HEK293 (cell line): ENCODE measurements at regions not wholly inside any gene's neighbourhood (a gene's known extent, or its start where the extent isn't known, plus 50 kb on each side); places are given as distances from the start of the nearest gene placed in this dataset.

Source experiments
- CTCF ChIA-PET: fragments of 350-600 bp; formaldehyde crosslinking; extraction: SDS; loops from one replicate; lab custom pipeline; 2021; ENCODE audit warnings: antibody characterized with exemption; lab: Yijun Ruan, JAX
- POLR2A ChIA-PET: fragments of 300-600 bp; formaldehyde crosslinking; extraction: SDS; loops from one replicate; lab custom pipeline; 2020; ENCODE audit warnings: antibody characterized with exemption, inconsistent platforms; lab: Yijun Ruan, JAX
- H3K27ac ChIP-seq: fragments of 200-500 bp; sonication (Bioruptor generic); 2 replicates; pipeline ENCODE4 v1.5.1; 2014; ENCODE audit warnings: low read depth, low read length, control low read depth, inconsistent platforms; ENCODE audit errors: extremely low read depth
- H3K36me3 ChIP-seq, 2 experiments: fragments of 200-500 bp in 1 of 2; sonication (Bioruptor generic) in 1 of 2; 1 replicate in 1 of 2; 2 replicates in 1 of 2; pipeline ENCODE4 v1.5.1; 2014 to 2017; ENCODE audit warnings: inconsistent platforms in 2 of 2, low read length in 2 of 2; ENCODE audit not compliant: control insufficient read depth in 2 of 2, insufficient read depth in 1 of 2
- H3K4me1 ChIP-seq: fragments of 200-500 bp; sonication (Bioruptor generic); 2 replicates; pipeline ENCODE4 v1.5.1; 2014; ENCODE audit warnings: mild to moderate bottlenecking, low read length, inconsistent platforms; ENCODE audit not compliant: control insufficient read depth, insufficient read depth
- H3K4me3 ChIP-seq: 2 replicates; pipeline ENCODE4 v1.5.1; 2011; ENCODE audit warnings: low read depth, mild to moderate bottlenecking, control low read depth, low read length, moderate library complexity
- H3K9me3 ChIP-seq: fragments of 200-500 bp; sonication (Bioruptor generic); 2 replicates; pipeline ENCODE4 v1.5.1; 2014; ENCODE audit warnings: low read depth, low read length, inconsistent platforms; ENCODE audit not compliant: control insufficient read depth, insufficient read depth
- GLIS2 ChIP-seq: fragments of 450-650 bp; formaldehyde crosslinking; IDR thresholded peaks from 2 replicates; pipeline ENCODE4 v1.5.1; 2016; ENCODE audit warnings: missing biosample characterization, missing genetic modification characterization
- KLF8 ChIP-seq: fragments of 450-650 bp; formaldehyde crosslinking; IDR thresholded peaks from 2 replicates; pipeline ENCODE4 v1.5.1; 2016; ENCODE audit warnings: missing biosample characterization, missing genetic modification characterization
- ZFP3 ChIP-seq: fragments of 450-650 bp; formaldehyde crosslinking; IDR thresholded peaks from 2 replicates; pipeline ENCODE4 v1.5.1; 2016; ENCODE audit warnings: low read depth, missing biosample characterization, missing genetic modification characterization
- ZFP37 ChIP-seq: fragments of 450-650 bp; formaldehyde crosslinking; IDR thresholded peaks from 2 replicates; pipeline ENCODE4 v1.5.1; 2016; ENCODE audit warnings: missing biosample characterization, missing genetic modification characterization
- ZNF112 ChIP-seq: fragments of 450-650 bp; formaldehyde crosslinking; IDR thresholded peaks from 2 replicates; pipeline ENCODE4 v1.5.0; 2017; ENCODE audit warnings: missing biosample characterization, missing genetic modification characterization
- ZNF121 ChIP-seq: fragments of 450-650 bp; formaldehyde crosslinking; IDR thresholded peaks from 2 replicates; pipeline ENCODE4 v1.5.1; 2016; ENCODE audit warnings: missing biosample characterization, missing genetic modification characterization
- ZNF133 ChIP-seq: fragments of 450-650 bp; formaldehyde crosslinking; IDR thresholded peaks from 2 replicates; pipeline ENCODE4 v1.5.1; 2016; ENCODE audit warnings: missing biosample characterization, missing genetic modification characterization
- ZNF146 ChIP-seq: fragments of 450-650 bp; formaldehyde crosslinking; IDR thresholded peaks from 2 replicates; pipeline ENCODE4 v1.5.1; 2016; ENCODE audit warnings: missing biosample characterization, missing genetic modification characterization
- ZNF488 ChIP-seq: fragments of 450-650 bp; formaldehyde crosslinking; IDR thresholded peaks from 2 replicates; pipeline ENCODE4 v1.5.1; 2016; ENCODE audit warnings: missing biosample characterization, missing genetic modification characterization
- ZNF555 ChIP-seq: fragments of 450-650 bp; formaldehyde crosslinking; conservative IDR thresholded peaks from 2 replicates; pipeline ENCODE4 v1.5.1; 2017; ENCODE audit warnings: missing biosample characterization, mild to moderate bottlenecking, missing genetic modification characterization, inconsistent platforms
- ZNF560 ChIP-seq: fragments of 450-650 bp; formaldehyde crosslinking; IDR thresholded peaks from 2 replicates; pipeline ENCODE4 v1.5.1; 2017; ENCODE audit warnings: missing biosample characterization, missing genetic modification characterization, borderline replicate concordance
- ZNF571 ChIP-seq: fragments of 450-650 bp; formaldehyde crosslinking; IDR thresholded peaks from 2 replicates; pipeline ENCODE4 v1.5.0; 2017; ENCODE audit warnings: missing biosample characterization, missing genetic modification characterization
- ZNF621 ChIP-seq: fragments of 450-650 bp; formaldehyde crosslinking; IDR thresholded peaks from 2 replicates; pipeline ENCODE4 v1.5.1; 2017; ENCODE audit warnings: missing biosample characterization, missing genetic modification characterization
- ZNF670 ChIP-seq: fragments of 450-650 bp; formaldehyde crosslinking; IDR thresholded peaks from 2 replicates; pipeline ENCODE4 v1.5.1; 2016; ENCODE audit warnings: missing biosample characterization, missing genetic modification characterization, low read depth
- ZNF791 ChIP-seq: fragments of 450-650 bp; formaldehyde crosslinking; IDR thresholded peaks from 2 replicates; pipeline ENCODE4 v1.5.1; 2016; ENCODE audit warnings: missing biosample characterization, missing genetic modification characterization
- ZNF843 ChIP-seq: fragments of 450-650 bp; formaldehyde crosslinking; IDR thresholded peaks from 2 replicates; pipeline ENCODE4 v1.5.1; 2016; ENCODE audit warnings: missing biosample characterization, missing genetic modification characterization
- ZSCAN16 ChIP-seq: fragments of 450-650 bp; formaldehyde crosslinking; IDR thresholded peaks from 2 replicates; pipeline ENCODE4 v1.5.1; 2016; ENCODE audit warnings: missing biosample characterization, missing genetic modification characterization
- TF ChIP-seq, protein P1 (sequence below): fragments of 450-650 bp; formaldehyde crosslinking; IDR thresholded peaks from 2 replicates; pipeline ENCODE4 v1.5.1; 2017; ENCODE audit warnings: missing biosample characterization, missing genetic modification characterization
- TF ChIP-seq, protein P2 (sequence below): fragments of 450-650 bp; formaldehyde crosslinking; IDR thresholded peaks from 2 replicates; pipeline ENCODE4 v1.5.1; 2016; ENCODE audit warnings: missing biosample characterization, missing genetic modification characterization
- TF ChIP-seq, protein P3 (sequence below): fragments of 450-650 bp; formaldehyde crosslinking; optimal IDR thresholded peaks from 2 replicates; pipeline ENCODE3; 2016; ENCODE audit warnings: missing biosample characterization, mild to moderate bottlenecking, missing genetic modification characterization
- TF ChIP-seq, protein P4 (sequence below): fragments of 450-650 bp; formaldehyde crosslinking; IDR thresholded peaks from 2 replicates; pipeline ENCODE4 v1.5.1; 2016; ENCODE audit warnings: missing biosample characterization, missing genetic modification characterization

DNA sequence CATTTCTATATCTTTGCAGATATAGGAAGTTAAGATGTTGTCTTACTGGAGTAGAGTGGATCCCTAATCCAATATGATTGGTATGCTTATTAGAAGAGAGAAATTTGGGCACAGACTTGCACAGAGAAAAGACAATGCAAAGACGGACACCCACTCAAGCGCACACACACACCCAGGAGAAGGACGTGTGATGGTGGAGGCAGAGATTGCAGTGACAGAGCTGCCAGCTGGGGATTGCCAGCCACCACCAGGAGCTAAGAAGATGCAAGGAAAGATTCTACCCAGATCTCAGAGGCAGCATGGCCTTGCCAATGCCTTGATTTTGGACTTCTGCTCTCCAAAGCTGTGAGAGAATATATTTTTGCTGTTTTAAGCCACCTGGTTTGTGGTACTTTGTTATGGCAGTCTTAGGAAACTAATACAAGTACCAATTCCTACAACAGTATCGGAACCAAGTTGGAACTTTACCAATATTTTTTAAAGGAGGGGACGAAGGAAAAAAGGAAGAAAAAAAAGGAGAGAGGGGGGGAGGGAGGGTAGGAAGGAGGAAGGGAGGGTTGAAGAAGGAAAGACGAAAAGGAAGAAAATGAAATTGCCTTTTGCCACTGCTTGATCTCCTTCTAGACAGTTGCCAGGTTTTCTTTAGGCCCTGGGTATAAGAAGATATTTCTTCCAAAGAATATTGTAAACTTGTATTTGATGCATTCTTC lies 334.0 kb downstream of the BUD13 start (continued):
- TF ChIP-seq ZNF121 (tag by site-specific recombination) = no peak
- TF ChIP-seq ZNF112 (tag by site-specific recombination) = no peak
- no peak for TF ChIP-seq GLIS2 (tag by site-specific recombination)
- TF ChIP-seq ZNF571 (tag by site-specific recombination) = no peak
- no peak for TF ChIP-seq ZSCAN16 (tag by site-specific recombination)
- TF ChIP-seq ZNF146 (tag by site-specific recombination) = no peak
- TF ChIP-seq, protein P1, sequence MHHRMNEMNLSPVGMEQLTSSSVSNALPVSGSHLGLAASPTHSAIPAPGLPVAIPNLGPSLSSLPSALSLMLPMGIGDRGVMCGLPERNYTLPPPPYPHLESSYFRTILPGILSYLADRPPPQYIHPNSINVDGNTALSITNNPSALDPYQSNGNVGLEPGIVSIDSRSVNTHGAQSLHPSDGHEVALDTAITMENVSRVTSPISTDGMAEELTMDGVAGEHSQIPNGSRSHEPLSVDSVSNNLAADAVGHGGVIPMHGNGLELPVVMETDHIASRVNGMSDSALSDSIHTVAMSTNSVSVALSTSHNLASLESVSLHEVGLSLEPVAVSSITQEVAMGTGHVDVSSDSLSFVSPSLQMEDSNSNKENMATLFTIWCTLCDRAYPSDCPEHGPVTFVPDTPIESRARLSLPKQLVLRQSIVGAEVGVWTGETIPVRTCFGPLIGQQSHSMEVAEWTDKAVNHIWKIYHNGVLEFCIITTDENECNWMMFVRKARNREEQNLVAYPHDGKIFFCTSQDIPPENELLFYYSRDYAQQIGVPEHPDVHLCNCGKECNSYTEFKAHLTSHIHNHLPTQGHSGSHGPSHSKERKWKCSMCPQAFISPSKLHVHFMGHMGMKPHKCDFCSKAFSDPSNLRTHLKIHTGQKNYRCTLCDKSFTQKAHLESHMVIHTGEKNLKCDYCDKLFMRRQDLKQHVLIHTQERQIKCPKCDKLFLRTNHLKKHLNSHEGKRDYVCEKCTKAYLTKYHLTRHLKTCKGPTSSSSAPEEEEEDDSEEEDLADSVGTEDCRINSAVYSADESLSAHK = no peak
- TF ChIP-seq ZFP37 = no peak
- TF ChIP-seq ZNF791 (tag by site-specific recombination) = no peak

GRCh38 chr11:116434986-116435385 lies 337.8 kb downstream of the BUD13 start:
- Histone ChIP-seq H3K27ac (no peak overlapping the region), H3K36me3 (no peaks in the 10 kb centered on the region), H3K4me3 (no peak overlapping the region), H3K4me1 (no peaks in the 10 kb centered on the region), H3K9me3 (no peaks in the 10 kb centered on the region)
- ChIA-PET POLR2A (no interaction called here), CTCF (interaction anchor here (0.6 kb wide), 1 partner anchor 209 kb away, joined by 3 read pairs; no protein-coding TSS in a partner anchor)
- TF ChIP-seq ZNF560 (tag by site-specific recombination) (no peak), KLF8 (tag by site-specific recombination) (no peak), ZNF133 (tag by site-specific recombination) (no peak), ZNF488 (no peak), ZNF670 (no peak), ZNF621 (tag by site-specific recombination) (no peak), ZNF555 (no peak), ZNF843 (tag by site-specific recombination) (no peak), ZFP3 (tag by site-specific recombination) (no peak)
- TF ChIP-seq, protein P2, sequence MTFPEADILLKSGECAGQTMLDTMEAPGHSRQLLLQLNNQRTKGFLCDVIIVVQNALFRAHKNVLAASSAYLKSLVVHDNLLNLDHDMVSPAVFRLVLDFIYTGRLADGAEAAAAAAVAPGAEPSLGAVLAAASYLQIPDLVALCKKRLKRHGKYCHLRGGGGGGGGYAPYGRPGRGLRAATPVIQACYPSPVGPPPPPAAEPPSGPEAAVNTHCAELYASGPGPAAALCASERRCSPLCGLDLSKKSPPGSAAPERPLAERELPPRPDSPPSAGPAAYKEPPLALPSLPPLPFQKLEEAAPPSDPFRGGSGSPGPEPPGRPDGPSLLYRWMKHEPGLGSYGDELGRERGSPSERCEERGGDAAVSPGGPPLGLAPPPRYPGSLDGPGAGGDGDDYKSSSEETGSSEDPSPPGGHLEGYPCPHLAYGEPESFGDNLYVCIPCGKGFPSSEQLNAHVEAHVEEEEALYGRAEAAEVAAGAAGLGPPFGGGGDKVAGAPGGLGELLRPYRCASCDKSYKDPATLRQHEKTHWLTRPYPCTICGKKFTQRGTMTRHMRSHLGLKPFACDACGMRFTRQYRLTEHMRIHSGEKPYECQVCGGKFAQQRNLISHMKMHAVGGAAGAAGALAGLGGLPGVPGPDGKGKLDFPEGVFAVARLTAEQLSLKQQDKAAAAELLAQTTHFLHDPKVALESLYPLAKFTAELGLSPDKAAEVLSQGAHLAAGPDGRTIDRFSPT (tag by site-specific recombination) = no peak
- TF ChIP-seq, protein P3, sequence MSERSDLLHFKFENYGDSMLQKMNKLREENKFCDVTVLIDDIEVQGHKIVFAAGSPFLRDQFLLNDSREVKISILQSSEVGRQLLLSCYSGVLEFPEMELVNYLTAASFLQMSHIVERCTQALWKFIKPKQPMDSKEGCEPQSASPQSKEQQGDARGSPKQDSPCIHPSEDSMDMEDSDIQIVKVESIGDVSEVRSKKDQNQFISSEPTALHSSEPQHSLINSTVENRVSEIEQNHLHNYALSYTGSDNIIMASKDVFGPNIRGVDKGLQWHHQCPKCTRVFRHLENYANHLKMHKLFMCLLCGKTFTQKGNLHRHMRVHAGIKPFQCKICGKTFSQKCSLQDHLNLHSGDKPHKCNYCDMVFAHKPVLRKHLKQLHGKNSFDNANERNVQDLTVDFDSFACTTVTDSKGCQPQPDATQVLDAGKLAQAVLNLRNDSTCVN = no peak
- TF ChIP-seq, protein P4, sequence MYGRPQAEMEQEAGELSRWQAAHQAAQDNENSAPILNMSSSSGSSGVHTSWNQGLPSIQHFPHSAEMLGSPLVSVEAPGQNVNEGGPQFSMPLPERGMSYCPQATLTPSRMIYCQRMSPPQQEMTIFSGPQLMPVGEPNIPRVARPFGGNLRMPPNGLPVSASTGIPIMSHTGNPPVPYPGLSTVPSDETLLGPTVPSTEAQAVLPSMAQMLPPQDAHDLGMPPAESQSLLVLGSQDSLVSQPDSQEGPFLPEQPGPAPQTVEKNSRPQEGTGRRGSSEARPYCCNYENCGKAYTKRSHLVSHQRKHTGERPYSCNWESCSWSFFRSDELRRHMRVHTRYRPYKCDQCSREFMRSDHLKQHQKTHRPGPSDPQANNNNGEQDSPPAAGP (tag by site-specific recombination) = no peak
